Liver (tissue), 3 donors: ENCODE measurements at regions not wholly inside any gene's neighbourhood (a gene's known extent, or its start where the extent isn't known, plus 50 kb on each side); places are given as distances from the start of the nearest gene placed in this dataset.

ENCODE experiments used
- EGR1 ChIP-seq, 2 donors: IDR thresholded peaks; 2 replicates each; pipeline ENCODE4 v1.6.1; 2016 to 2018; ENCODE audit warnings: antibody characterized with exemption in 2 of 2, low read depth in 2 of 2
- FOXA1 ChIP-seq: IDR thresholded peaks from 2 replicates; pipeline ENCODE4 v1.6.1; 2016; ENCODE audit warnings: antibody characterized with exemption
- GABPA ChIP-seq, 2 donors: IDR thresholded peaks in 1 of 2; conservative IDR thresholded peaks in 1 of 2; 2 replicates each; pipeline ENCODE4 v1.6.1; 2016; ENCODE audit warnings: antibody characterized with exemption in 2 of 2, mild to moderate bottlenecking in 1 of 2, moderate library complexity in 1 of 2
- HNF4A ChIP-seq, 2 donors: conservative IDR thresholded peaks; 2 replicates each; pipeline ENCODE4 v1.6.1; 2016; ENCODE audit warnings: antibody characterized with exemption in 2 of 2, mild to moderate bottlenecking in 2 of 2
- HNF4G ChIP-seq: IDR thresholded peaks from 2 replicates; pipeline ENCODE4 v1.6.1; 2016; ENCODE audit warnings: antibody characterized with exemption
- NR2F2 ChIP-seq: IDR thresholded peaks from 2 replicates; pipeline ENCODE4 v1.6.1; 2016; ENCODE audit warnings: antibody characterized with exemption
- RAD21 ChIP-seq, 2 donors: IDR thresholded peaks; 2 replicates each; pipeline ENCODE4 v1.6.1; 2016; ENCODE audit warnings: antibody characterized with exemption in 2 of 2, mild to moderate bottlenecking in 2 of 2
- TAF1 ChIP-seq: conservative IDR thresholded peaks from 2 replicates; pipeline ENCODE4 v1.6.1; 2016; ENCODE audit warnings: antibody characterized with exemption, mild to moderate bottlenecking
- YY1 ChIP-seq: IDR thresholded peaks from 2 replicates; pipeline ENCODE4 v1.6.1; 2016; ENCODE audit warnings: antibody characterized with exemption, mild to moderate bottlenecking
- TF ChIP-seq, protein P1 (sequence below): fragments of 150-350 bp; IDR thresholded peaks from 2 replicates; pipeline ENCODE4 v1.5.1; 2017; ENCODE audit warnings: improper control_type of control experiment, low read depth, low read length; ENCODE audit not compliant: missing input control
- TF ChIP-seq, protein P2 (sequence below): IDR thresholded peaks from 2 replicates; pipeline ENCODE4 v1.6.1; 2016; ENCODE audit warnings: antibody characterized with exemption
- TF ChIP-seq, protein P3 (sequence below): IDR thresholded peaks from 2 replicates; pipeline ENCODE4 v1.6.1; 2016; ENCODE audit warnings: antibody characterized with exemption
- TF ChIP-seq, protein P4 (sequence below): IDR thresholded peaks from 2 replicates; pipeline ENCODE4 v1.6.1; 2016; ENCODE audit warnings: antibody characterized with exemption, mild to moderate bottlenecking
- donor health status: healthy.
- donor health status: healthy.

DNA sequence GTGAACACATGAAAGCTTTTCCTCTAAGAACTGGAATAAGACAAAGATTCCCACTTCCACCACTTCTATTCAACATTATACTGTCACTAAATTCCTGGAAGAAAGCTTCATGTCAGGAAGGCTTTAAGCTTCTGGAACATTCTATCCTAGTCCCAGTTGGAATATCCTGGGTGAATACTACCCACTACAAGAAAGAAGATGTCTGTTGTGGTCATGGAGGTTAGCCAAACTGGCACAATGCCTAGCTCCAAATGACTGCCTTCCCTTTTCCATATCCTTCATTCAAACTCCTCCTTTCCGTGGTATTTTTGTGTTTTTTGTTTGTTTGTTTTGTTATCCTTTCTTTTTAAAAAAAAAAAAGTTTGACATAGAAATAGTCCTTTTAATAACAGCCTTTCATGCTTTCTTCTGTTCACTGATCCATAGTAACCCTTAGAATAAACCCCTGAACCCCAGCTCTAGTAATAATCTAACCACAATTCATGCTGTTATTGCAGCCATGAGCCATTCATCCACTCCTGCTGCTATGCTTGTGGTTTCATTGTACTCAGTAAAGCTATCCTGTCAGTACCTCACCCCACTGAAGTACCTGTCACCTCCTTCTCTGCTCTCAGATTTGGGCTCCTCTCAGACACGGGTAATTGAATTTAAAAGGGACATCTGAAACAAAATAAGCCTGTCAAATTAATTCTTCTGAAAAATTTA, 447.5 kb downstream of the IGSF11 start:
- TF ChIP-seq, protein P1, sequence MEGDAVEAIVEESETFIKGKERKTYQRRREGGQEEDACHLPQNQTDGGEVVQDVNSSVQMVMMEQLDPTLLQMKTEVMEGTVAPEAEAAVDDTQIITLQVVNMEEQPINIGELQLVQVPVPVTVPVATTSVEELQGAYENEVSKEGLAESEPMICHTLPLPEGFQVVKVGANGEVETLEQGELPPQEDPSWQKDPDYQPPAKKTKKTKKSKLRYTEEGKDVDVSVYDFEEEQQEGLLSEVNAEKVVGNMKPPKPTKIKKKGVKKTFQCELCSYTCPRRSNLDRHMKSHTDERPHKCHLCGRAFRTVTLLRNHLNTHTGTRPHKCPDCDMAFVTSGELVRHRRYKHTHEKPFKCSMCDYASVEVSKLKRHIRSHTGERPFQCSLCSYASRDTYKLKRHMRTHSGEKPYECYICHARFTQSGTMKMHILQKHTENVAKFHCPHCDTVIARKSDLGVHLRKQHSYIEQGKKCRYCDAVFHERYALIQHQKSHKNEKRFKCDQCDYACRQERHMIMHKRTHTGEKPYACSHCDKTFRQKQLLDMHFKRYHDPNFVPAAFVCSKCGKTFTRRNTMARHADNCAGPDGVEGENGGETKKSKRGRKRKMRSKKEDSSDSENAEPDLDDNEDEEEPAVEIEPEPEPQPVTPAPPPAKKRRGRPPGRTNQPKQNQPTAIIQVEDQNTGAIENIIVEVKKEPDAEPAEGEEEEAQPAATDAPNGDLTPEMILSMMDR, result no peak
- TF ChIP-seq EGR1 (IDR thresholded peaks at IDR 0.05; ENCODE audit: low read depth in 2 of 2) (no peak), HNF4G (no peak), GABPA (IDR thresholded peaks at IDR 0.05 in 1 of 2, conservative IDR thresholded peaks at IDR 0.05 in 1 of 2) (no peak), RAD21 (IDR thresholded peaks at IDR 0.05) (no peak), TAF1 (no peak), NR2F2 (no peak), HNF4A (conservative IDR thresholded peaks at IDR 0.05) (no peak), FOXA1 (no peak), YY1 (no peak)
- TF ChIP-seq, protein P2, sequence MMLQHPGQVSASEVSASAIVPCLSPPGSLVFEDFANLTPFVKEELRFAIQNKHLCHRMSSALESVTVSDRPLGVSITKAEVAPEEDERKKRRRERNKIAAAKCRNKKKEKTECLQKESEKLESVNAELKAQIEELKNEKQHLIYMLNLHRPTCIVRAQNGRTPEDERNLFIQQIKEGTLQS, result no peak
- TF ChIP-seq, protein P3, sequence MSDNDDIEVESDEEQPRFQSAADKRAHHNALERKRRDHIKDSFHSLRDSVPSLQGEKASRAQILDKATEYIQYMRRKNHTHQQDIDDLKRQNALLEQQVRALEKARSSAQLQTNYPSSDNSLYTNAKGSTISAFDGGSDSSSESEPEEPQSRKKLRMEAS, result no peak
- TF ChIP-seq, protein P4, sequence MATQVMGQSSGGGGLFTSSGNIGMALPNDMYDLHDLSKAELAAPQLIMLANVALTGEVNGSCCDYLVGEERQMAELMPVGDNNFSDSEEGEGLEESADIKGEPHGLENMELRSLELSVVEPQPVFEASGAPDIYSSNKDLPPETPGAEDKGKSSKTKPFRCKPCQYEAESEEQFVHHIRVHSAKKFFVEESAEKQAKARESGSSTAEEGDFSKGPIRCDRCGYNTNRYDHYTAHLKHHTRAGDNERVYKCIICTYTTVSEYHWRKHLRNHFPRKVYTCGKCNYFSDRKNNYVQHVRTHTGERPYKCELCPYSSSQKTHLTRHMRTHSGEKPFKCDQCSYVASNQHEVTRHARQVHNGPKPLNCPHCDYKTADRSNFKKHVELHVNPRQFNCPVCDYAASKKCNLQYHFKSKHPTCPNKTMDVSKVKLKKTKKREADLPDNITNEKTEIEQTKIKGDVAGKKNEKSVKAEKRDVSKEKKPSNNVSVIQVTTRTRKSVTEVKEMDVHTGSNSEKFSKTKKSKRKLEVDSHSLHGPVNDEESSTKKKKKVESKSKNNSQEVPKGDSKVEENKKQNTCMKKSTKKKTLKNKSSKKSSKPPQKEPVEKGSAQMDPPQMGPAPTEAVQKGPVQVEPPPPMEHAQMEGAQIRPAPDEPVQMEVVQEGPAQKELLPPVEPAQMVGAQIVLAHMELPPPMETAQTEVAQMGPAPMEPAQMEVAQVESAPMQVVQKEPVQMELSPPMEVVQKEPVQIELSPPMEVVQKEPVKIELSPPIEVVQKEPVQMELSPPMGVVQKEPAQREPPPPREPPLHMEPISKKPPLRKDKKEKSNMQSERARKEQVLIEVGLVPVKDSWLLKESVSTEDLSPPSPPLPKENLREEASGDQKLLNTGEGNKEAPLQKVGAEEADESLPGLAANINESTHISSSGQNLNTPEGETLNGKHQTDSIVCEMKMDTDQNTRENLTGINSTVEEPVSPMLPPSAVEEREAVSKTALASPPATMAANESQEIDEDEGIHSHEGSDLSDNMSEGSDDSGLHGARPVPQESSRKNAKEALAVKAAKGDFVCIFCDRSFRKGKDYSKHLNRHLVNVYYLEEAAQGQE, result no peak
